ENCODE measurements at regions not wholly inside any gene's neighbourhood (a gene's known extent, or its start where the extent isn't known, plus 50 kb on each side); places are given as distances from the start of the nearest gene placed in this dataset.

DNA sequence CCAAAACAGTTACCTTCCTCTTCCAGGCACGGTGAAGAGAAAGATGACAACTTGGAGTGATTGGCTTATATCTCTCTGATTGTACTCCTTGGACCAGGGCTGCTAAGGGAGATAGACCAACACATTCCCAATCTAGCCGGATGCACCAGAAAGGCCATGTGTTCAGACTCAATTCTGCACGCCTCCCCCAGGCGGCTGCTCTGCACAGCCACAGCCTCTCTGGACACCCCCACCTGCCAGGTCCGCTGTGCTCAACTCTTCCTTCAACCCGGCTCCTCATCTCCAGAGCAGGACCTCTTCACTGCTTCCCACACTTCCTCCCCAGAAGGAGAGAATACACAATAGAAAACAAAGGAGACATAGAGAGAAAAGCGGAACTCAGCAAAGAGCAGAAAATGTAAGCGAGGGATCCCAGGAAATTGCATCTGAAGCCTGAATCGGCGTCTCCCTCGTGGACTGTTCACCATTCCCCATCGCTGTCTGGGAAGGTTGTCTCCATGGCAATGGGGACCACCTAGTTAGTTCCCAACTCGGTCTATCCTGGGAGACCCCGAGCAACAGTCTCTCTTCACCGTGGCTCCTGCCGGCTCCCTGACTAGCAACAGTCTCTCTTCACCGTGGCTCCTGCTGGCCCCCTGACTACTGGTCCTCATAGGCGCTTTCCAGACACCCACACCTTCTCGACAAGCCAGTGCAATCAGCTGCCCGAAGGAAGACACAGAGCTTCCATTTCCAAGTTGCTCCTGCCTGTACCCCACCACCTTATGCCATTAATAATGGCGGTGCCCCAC, 361.7 kb upstream of the MYT1L start:
- no peak for TF ChIP-seq POLR2A (IDR thresholded peaks at IDR 0.05)
- TF ChIP-seq, protein P1, sequence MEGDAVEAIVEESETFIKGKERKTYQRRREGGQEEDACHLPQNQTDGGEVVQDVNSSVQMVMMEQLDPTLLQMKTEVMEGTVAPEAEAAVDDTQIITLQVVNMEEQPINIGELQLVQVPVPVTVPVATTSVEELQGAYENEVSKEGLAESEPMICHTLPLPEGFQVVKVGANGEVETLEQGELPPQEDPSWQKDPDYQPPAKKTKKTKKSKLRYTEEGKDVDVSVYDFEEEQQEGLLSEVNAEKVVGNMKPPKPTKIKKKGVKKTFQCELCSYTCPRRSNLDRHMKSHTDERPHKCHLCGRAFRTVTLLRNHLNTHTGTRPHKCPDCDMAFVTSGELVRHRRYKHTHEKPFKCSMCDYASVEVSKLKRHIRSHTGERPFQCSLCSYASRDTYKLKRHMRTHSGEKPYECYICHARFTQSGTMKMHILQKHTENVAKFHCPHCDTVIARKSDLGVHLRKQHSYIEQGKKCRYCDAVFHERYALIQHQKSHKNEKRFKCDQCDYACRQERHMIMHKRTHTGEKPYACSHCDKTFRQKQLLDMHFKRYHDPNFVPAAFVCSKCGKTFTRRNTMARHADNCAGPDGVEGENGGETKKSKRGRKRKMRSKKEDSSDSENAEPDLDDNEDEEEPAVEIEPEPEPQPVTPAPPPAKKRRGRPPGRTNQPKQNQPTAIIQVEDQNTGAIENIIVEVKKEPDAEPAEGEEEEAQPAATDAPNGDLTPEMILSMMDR (IDR thresholded peaks at IDR 0.05): no peak

All from right lobe of liver (tissue), 4 donors.